CD4-positive, alpha-beta memory T cell (primary cell): ENCODE measurements at regions not wholly inside any gene's neighbourhood (a gene's known extent, or its start where the extent isn't known, plus 50 kb on each side); places are given as distances from the start of the nearest gene placed in this dataset.

ENCODE experiments used
- CTCF ChIA-PET: fragments of 350-600 bp; sonication (Branson Sonifier 250); formaldehyde crosslinking; loops from one replicate; lab custom pipeline; 2021; ENCODE audit warnings: inconsistent platforms; ENCODE audit not compliant: partially characterized antibody; lab: Charles Lee
- POLR2A ChIA-PET: fragments of 350-600 bp; sonication (Branson Sonifier 250); formaldehyde crosslinking; loops from one replicate; lab custom pipeline; 2021; ENCODE audit not compliant: partially characterized antibody; lab: Charles Lee
- DNase-seq, 5 donors: peaks; one replicate each; pipeline versions ENCODE4 v3.0.0 to v3.0.0-alpha.2; 2020 to 2022; ENCODE audit warnings: mixed read lengths in 1 of 5
- H3K27ac ChIP-seq: one replicate; pipeline ENCODE4 v1.7.0; 2013; ENCODE audit warnings: low read depth, low read length
- H3K27me3 ChIP-seq: 2 replicates; pipeline ENCODE4 v1.7.0; 2013; ENCODE audit warnings: mild to moderate bottlenecking, low read length, moderate library complexity; ENCODE audit not compliant: insufficient read depth
- H3K36me3 ChIP-seq: 2 replicates; pipeline ENCODE4 v1.7.0; 2013; ENCODE audit warnings: mild to moderate bottlenecking, low read length, moderate library complexity; ENCODE audit not compliant: insufficient read depth
- H3K4me1 ChIP-seq: 2 replicates; pipeline ENCODE4 v1.7.0; 2013; ENCODE audit warnings: mild to moderate bottlenecking, low read length, moderate library complexity; ENCODE audit not compliant: insufficient read depth
- H3K4me3 ChIP-seq, 2 donors: one replicate each; pipeline ENCODE4 v1.7.0; 2013; ENCODE audit warnings: low read length in 2 of 2, mild to moderate bottlenecking in 1 of 2
- H3K9me3 ChIP-seq, 2 donors: one replicate each; pipeline ENCODE4 v1.7.0; 2013; ENCODE audit warnings: low read length in 2 of 2, control low read depth in 1 of 2; ENCODE audit not compliant: control insufficient read depth in 1 of 2
- H3K27ac Mint-ChIP-seq, 7 donors: one replicate each; pipeline ENCODE4 v1.8.0; 2020 to 2021; ENCODE audit warnings: mixed read lengths in 7 of 7, mild to moderate bottlenecking in 6 of 7, inconsistent platforms in 3 of 7, moderate library complexity in 3 of 7
- H3K27me3 Mint-ChIP-seq, 2 donors: one replicate each; pipeline ENCODE4 v1.8.0; 2020 to 2021; ENCODE audit warnings: mixed read lengths in 2 of 2
- H3K36me3 Mint-ChIP-seq, 2 donors: one replicate each; pipeline ENCODE4 v1.8.0; 2020 to 2021; ENCODE audit warnings: mixed read lengths in 2 of 2, inconsistent platforms in 1 of 2, mild to moderate bottlenecking in 1 of 2
- H3K4me1 Mint-ChIP-seq, 4 donors: one replicate each; pipeline ENCODE4 v1.8.0; 2020 to 2021; ENCODE audit warnings: mixed read lengths in 4 of 4, mild to moderate bottlenecking in 1 of 4
- H3K4me3 Mint-ChIP-seq, 8 donors: one replicate each; pipeline ENCODE4 v1.8.0; 2020 to 2021; ENCODE audit warnings: mixed read lengths in 8 of 8, mild to moderate bottlenecking in 7 of 8, moderate library complexity in 6 of 8, inconsistent platforms in 3 of 8
- H3K9me3 Mint-ChIP-seq, 8 donors: one replicate each; pipeline ENCODE4 v1.8.0; 2020 to 2021; ENCODE audit warnings: mixed read lengths in 8 of 8, mild to moderate bottlenecking in 5 of 8, inconsistent platforms in 3 of 8, moderate library complexity in 1 of 8
- intact Hi-C: fragments of 100-400 bp; cut with micrococcal nuclease; formaldehyde crosslinking; loops from one replicate; pipeline ENCODE4 v1.15.1; 2023

- Mint-ChIP-seq H3K27me3 (no peaks in the 10 kb centered on the region), H3K36me3 (no peaks in the 10 kb centered on the region), H3K4me1 (no peaks in the 10 kb centered on the region), H3K9me3 (peaks cover 0 to 14% (median 3%) of the 10 kb centered on the region in 8 donors), H3K27ac (no peak overlapping the region), H3K4me3 (no peak overlapping the region)
- Histone ChIP-seq H3K27ac (no peak overlapping the region), H3K9me3 (no peaks in the 10 kb centered on the region), H3K4me1 (no peaks in the 10 kb centered on the region), H3K4me3 (no peak overlapping the region), H3K27me3 (no peaks in the 10 kb centered on the region), H3K36me3 (no peaks in the 10 kb centered on the region)
- POLR2A ChIA-PET: no interaction called here
- intact Hi-C loops: no loop called here
- CTCF ChIA-PET: no interaction called here
- DNase-seq: no peak
Observed at GRCh38 chr5:26192486-26192885, 845.9 kb downstream of the CDH9 start.

DNA sequence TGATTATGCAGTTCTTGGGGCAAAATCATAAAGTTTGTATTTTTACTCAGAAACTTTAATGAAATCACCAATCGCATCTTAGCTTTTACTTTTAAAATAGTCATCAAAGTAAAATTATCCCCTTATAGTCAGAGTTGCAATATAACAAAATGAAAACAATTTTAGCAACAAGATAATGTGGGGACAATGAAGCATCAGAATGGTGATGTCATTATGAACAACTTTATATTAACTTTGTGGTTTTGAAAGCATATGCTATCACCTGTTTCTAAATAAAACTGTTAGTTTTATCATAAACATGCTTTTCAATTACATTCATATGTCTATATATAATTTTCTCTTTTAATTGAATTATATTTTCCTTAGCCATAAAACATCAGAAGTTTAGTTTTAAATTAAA lies 856.8 kb downstream of the CDH9 start:
- DNase-seq: no peak
- intact Hi-C loops: no loop called here
- H3K27me3 ChIP-seq: no peaks in the 10 kb centered on the region
- Mint-ChIP-seq H3K4me1 (no peaks in the 10 kb centered on the region), H3K9me3 (peaks cover under 1 to 11% (median 4%) of the 10 kb centered on the region in 8 donors), H3K36me3 (no peaks in the 10 kb centered on the region), H3K27ac (no peak overlapping the region), H3K27me3 (no peaks in the 10 kb centered on the region), H3K4me3 (no peak overlapping the region)
- no peak overlapping the region for H3K27ac ChIP-seq
- H3K9me3 ChIP-seq: no peaks in the 10 kb centered on the region
- H3K4me1 ChIP-seq: no peaks in the 10 kb centered on the region
- no peaks in the 10 kb centered on the region for H3K36me3 ChIP-seq
- H3K4me3 ChIP-seq: no peak overlapping the region
- ChIA-PET CTCF (no interaction called here), POLR2A (no interaction called here)

GRCh38 chr5:26148569-26149107 lies 889.7 kb downstream of the CDH9 start:
- H3K4me3 ChIP-seq: no peak overlapping the region
- DNase-seq: peak in 1 of 5 donors; percentile 18
- POLR2A ChIA-PET: no interaction called here
- H3K27me3 ChIP-seq: no peaks in the 10 kb centered on the region
- Mint-ChIP-seq H3K9me3 (peaks cover 3 to 25% (median 14%) of the 10 kb centered on the region in 8 donors), H3K27me3 (no peaks in the 10 kb centered on the region), H3K4me1 (peaks cover 0 to 2% (median 0%) of the 10 kb centered on the region in 4 donors), H3K36me3 (no peaks in the 10 kb centered on the region), H3K4me3 (no peak overlapping the region), H3K27ac (no peak overlapping the region)
- no peaks in the 10 kb centered on the region for H3K36me3 ChIP-seq
- H3K27ac ChIP-seq: no peak overlapping the region
- no peaks in the 10 kb centered on the region for H3K9me3 ChIP-seq
- H3K4me1 ChIP-seq: no peaks in the 10 kb centered on the region
- intact Hi-C loops: no loop called here
- CTCF ChIA-PET: no interaction called here

GRCh38 chr5:26143259-26143658 lies 895.1 kb downstream of the CDH9 start:
- Histone ChIP-seq H3K27me3 (no peaks in the 10 kb centered on the region), H3K4me1 (no peaks in the 10 kb centered on the region), H3K36me3 (no peaks in the 10 kb centered on the region), H3K9me3 (no peaks in the 10 kb centered on the region), H3K27ac (no peak overlapping the region), H3K4me3 (no peak overlapping the region)
- H3K9me3 Mint-ChIP-seq: peaks cover 0 to 13% (median 4%) of the 10 kb centered on the region in 8 donors
- CTCF ChIA-PET: no interaction called here
- no peak overlapping the region for H3K4me3 Mint-ChIP-seq
- POLR2A ChIA-PET: no interaction called here
- intact Hi-C loops: no loop called here
- H3K27me3 Mint-ChIP-seq: no peaks in the 10 kb centered on the region
- no peaks in the 10 kb centered on the region for H3K36me3 Mint-ChIP-seq
- H3K4me1 Mint-ChIP-seq: no peaks in the 10 kb centered on the region
- H3K27ac Mint-ChIP-seq: no peak overlapping the region
- DNase-seq: no peak

DNA sequence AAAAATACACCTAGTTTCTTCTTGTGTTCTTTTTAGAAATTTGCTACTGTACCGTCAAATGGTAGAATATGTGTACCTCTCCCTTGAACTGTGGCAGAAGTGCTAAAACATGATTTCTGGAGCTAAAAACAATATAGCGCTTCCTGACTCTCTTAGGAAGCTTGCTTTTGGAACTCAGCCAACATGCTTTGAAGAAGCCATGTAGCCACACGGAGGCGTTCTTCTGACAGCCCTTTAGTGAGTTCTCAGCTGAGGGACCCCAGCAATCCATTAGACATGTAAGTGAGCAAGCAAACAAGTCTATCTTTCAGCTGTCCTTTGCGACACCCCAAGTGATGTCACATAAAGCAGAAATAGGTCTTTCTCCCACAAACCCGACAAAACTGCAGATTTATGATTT lies 917.0 kb downstream of the CDH9 start:
- H3K4me1 ChIP-seq: no peaks in the 10 kb centered on the region
- no peak for DNase-seq
- no peaks in the 10 kb centered on the region for H3K36me3 ChIP-seq
- intact Hi-C loops: no loop called here
- H3K27ac ChIP-seq: no peak overlapping the region
- no peaks in the 10 kb centered on the region for H3K9me3 ChIP-seq
- Mint-ChIP-seq H3K4me3 (no peak overlapping the region), H3K9me3 (peaks cover 0 to 19% (median 3%) of the 10 kb centered on the region in 8 donors), H3K27ac (no peak overlapping the region), H3K27me3 (no peaks in the 10 kb centered on the region), H3K4me1 (no peaks in the 10 kb centered on the region), H3K36me3 (no peaks in the 10 kb centered on the region)
- no peak overlapping the region for H3K4me3 ChIP-seq
- ChIA-PET POLR2A (no interaction called here), CTCF (no interaction called here)
- H3K27me3 ChIP-seq: no peaks in the 10 kb centered on the region

GRCh38 chr5:26104175-26104574 lies 934.2 kb downstream of the CDH9 start:
- Histone ChIP-seq H3K36me3 (no peaks in the 10 kb centered on the region), H3K27ac (no peak overlapping the region), H3K27me3 (no peaks in the 10 kb centered on the region), H3K4me3 (no peak overlapping the region), H3K4me1 (no peaks in the 10 kb centered on the region), H3K9me3 (peaks cover 0 to 3% of the 10 kb centered on the region in 2 donors)
- H3K4me1 Mint-ChIP-seq: no peaks in the 10 kb centered on the region
- H3K4me3 Mint-ChIP-seq: no peak overlapping the region
- ChIA-PET CTCF (no interaction called here), POLR2A (no interaction called here)
- H3K27ac Mint-ChIP-seq: no peak overlapping the region
- H3K27me3 Mint-ChIP-seq: no peaks in the 10 kb centered on the region
- H3K36me3 Mint-ChIP-seq: no peaks in the 10 kb centered on the region
- DNase-seq: no peak
- intact Hi-C loops: no loop called here
- H3K9me3 Mint-ChIP-seq: peaks cover 2 to 33% (median 15%) of the 10 kb centered on the region in 8 donors

- H3K27me3 ChIP-seq: no peaks in the 10 kb centered on the region
- no peaks in the 10 kb centered on the region for H3K4me1 Mint-ChIP-seq
- ChIA-PET POLR2A (no interaction called here), CTCF (no interaction called here)
- no peaks in the 10 kb centered on the region for H3K9me3 ChIP-seq
- peaks cover 0 to 4% of the 10 kb centered on the region in 2 donors for H3K36me3 Mint-ChIP-seq
- H3K4me3 ChIP-seq: no peak overlapping the region
- no peak overlapping the region for H3K4me3 Mint-ChIP-seq
- DNase-seq: no peak
- peaks cover 2 to 20% (median 12%) of the 10 kb centered on the region in 8 donors for H3K9me3 Mint-ChIP-seq
- H3K27ac ChIP-seq: no peak overlapping the region
- H3K36me3 ChIP-seq: no peaks in the 10 kb centered on the region
- no peak overlapping the region for H3K27ac Mint-ChIP-seq
- no peaks in the 10 kb centered on the region for H3K4me1 ChIP-seq
- intact Hi-C loops: no loop called here
- no peaks in the 10 kb centered on the region for H3K27me3 Mint-ChIP-seq
Observed at GRCh38 chr5:26060212-26060611, 978.2 kb downstream of the CDH9 start.

- no peaks in the 10 kb centered on the region for H3K4me1 ChIP-seq
- no peak overlapping the region for H3K4me3 ChIP-seq
- H3K4me3 Mint-ChIP-seq: no peak overlapping the region
- peaks cover 0 to 6% of the 10 kb centered on the region in 2 donors for H3K9me3 ChIP-seq
- H3K9me3 Mint-ChIP-seq: peaks cover 0 to 28% (median 12%) of the 10 kb centered on the region in 8 donors
- ChIA-PET CTCF (no interaction called here), POLR2A (no interaction called here)
- H3K27me3 ChIP-seq: no peaks in the 10 kb centered on the region
- no peak for DNase-seq
- intact Hi-C loops: no loop called here
- no peaks in the 10 kb centered on the region for H3K4me1 Mint-ChIP-seq
- no peaks in the 10 kb centered on the region for H3K36me3 ChIP-seq
- H3K27ac Mint-ChIP-seq: no peak overlapping the region
- no peak overlapping the region for H3K27ac ChIP-seq
- no peaks in the 10 kb centered on the region for H3K27me3 Mint-ChIP-seq
- H3K36me3 Mint-ChIP-seq: no peaks in the 10 kb centered on the region
Observed at GRCh38 chr5:26054594-26054993, 983.8 kb downstream of the CDH9 start.
